ENCODE measurements at regions not wholly inside any gene's neighbourhood (a gene's known extent, or its start where the extent isn't known, plus 50 kb on each side); places are given as distances from the start of the nearest gene placed in this dataset.

DNA sequence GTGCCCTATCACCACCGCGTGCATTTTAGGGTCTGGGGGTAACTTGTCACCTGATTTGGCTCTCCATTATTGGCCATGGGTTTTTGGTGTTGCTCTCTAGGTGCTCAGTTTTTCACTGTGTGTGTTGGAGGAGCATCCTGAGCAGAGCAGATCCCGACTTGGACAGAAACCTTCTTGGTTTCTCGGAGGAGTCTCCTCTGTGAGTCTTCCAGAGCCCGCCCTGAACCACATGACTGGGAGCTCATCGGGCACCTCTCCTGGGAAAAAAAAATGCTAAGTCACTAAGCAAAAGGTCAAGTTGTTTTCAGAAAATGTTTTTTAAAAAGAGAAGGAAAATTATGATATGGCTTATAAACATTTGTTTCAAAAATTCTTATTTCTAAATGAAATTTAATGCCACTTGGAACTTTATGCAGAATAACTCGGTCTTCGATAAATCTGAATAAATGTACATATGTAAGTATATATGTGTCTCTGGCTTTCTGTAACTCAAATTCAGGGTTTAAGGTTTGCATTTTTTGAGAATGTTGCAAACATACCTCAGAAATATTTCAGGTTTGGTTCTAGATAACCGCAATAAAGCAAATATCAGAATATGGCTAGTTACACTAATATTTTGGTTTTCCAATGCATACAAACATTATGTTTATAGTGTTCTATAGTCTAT is 255.2 kb downstream of the AUH start:
- Mint-ChIP-seq H3K4me1 (ENCODE audit: low read depth) (peaks cover 46% of the 10 kb centered on the region), H3K27ac (no peak overlapping the region), H3K27me3 (ENCODE audit: low read depth) (no peaks in the 10 kb centered on the region), H3K36me3 (ENCODE audit: low read depth) (peaks cover 92% of the 10 kb centered on the region), H3K9me3 (peaks cover 29% of the 10 kb centered on the region), H3K4me3 (ENCODE audit: low read depth) (no peak overlapping the region)
- intact Hi-C loops (cut with micrococcal nuclease) = no loop called here
- DNase-seq (ENCODE audit: low spot score) = no peak

GRCh38 chr9:91111226-91111625 is 250.5 kb downstream of the AUH start:
- Mint-ChIP-seq H3K27me3 (ENCODE audit: low read depth) (no peaks in the 10 kb centered on the region), H3K27ac (no peak overlapping the region), H3K9me3 (peaks cover 40% of the 10 kb centered on the region), H3K4me3 (ENCODE audit: low read depth) (no peak overlapping the region), H3K36me3 (ENCODE audit: low read depth) (peaks cover 86% of the 10 kb centered on the region), H3K4me1 (ENCODE audit: low read depth) (peaks cover 53% of the 10 kb centered on the region)
- intact Hi-C loops (cut with micrococcal nuclease) = no loop called here
- no peak for DNase-seq (ENCODE audit: low spot score)

DNA sequence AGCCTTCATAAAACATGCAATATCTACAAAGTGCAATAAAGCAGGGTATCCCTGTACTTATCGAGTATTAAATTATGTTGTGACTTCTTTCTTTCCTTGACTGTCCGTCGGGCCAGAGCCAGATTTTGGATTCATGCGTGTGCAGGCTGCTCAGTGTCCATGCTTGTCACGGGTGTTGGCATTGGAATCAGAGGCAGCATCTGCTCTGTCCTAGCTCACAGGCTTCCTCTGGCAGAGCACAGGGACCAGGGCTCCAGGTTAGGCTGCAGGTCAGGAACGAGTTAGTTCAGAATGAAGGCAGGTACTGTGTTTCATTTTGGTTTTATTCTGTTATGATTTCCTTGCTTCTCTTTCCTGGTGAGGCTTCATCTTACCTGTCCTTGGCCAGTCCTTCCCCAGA is 249.8 kb downstream of the AUH start:
- no peak overlapping the region for H3K27ac Mint-ChIP-seq
- intact Hi-C loops (cut with micrococcal nuclease) = no loop called here
- no peak for DNase-seq (ENCODE audit: low spot score)
- no peaks in the 10 kb centered on the region for H3K27me3 Mint-ChIP-seq (ENCODE audit: low read depth)
- H3K4me1 Mint-ChIP-seq (ENCODE audit: low read depth) = peaks cover 56% of the 10 kb centered on the region
- peaks cover 40% of the 10 kb centered on the region for H3K9me3 Mint-ChIP-seq
- H3K36me3 Mint-ChIP-seq (ENCODE audit: low read depth) = peaks cover 86% of the 10 kb centered on the region
- H3K4me3 Mint-ChIP-seq (ENCODE audit: low read depth) = no peak overlapping the region

DNA sequence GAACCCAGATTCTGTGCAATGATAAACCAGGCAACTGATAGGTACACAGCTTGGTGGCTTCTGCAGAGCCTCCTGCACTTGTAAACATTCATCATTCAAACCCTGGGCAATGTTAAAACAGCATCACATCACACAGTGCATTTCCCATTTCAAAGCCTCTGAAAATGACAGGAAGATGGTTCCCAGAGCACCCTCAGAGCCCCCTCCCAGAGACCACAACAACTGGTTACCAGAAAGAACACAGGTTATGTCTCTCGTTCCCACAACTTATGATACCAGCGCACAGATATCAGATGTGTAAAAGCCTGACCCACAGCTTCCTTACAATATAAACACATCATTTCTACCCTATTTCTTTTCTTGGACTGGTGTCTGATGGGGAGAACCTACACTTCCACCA is 248.7 kb downstream of the AUH start:
- intact Hi-C loops (cut with micrococcal nuclease) = no loop called here
- H3K4me1 Mint-ChIP-seq (ENCODE audit: low read depth) = peaks cover 57% of the 10 kb centered on the region
- peak overlapping the region; percentile 35 for H3K27ac Mint-ChIP-seq
- peaks cover 84% of the 10 kb centered on the region for H3K36me3 Mint-ChIP-seq (ENCODE audit: low read depth)
- peaks cover 38% of the 10 kb centered on the region for H3K9me3 Mint-ChIP-seq
- H3K4me3 Mint-ChIP-seq (ENCODE audit: low read depth) = no peak overlapping the region
- H3K27me3 Mint-ChIP-seq (ENCODE audit: low read depth) = no peaks in the 10 kb centered on the region
- no peak for DNase-seq (ENCODE audit: low spot score)

DNA sequence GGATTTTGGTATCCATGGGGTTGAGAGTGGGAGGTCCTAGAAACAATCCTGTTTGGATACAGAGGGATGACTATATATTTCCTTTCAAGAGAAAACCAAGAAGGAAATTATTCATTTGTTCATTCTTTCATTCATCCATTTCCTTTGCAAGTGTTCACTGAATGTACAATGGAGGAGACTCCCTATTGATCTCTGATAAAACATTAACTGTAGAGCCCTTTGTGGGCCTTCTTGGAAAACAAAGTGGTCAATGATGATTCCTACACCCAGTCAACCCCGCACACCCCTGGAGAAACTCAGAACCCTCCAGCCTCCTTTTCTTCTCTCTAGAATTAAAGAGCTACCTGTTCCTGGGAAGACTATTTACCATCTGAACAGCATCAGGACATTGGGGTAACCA is 247.3 kb downstream of the AUH start:
- intact Hi-C loops (cut with micrococcal nuclease) = no loop called here
- no peak overlapping the region for H3K27ac Mint-ChIP-seq
- H3K4me1 Mint-ChIP-seq (ENCODE audit: low read depth) = peaks cover 58% of the 10 kb centered on the region

DNA sequence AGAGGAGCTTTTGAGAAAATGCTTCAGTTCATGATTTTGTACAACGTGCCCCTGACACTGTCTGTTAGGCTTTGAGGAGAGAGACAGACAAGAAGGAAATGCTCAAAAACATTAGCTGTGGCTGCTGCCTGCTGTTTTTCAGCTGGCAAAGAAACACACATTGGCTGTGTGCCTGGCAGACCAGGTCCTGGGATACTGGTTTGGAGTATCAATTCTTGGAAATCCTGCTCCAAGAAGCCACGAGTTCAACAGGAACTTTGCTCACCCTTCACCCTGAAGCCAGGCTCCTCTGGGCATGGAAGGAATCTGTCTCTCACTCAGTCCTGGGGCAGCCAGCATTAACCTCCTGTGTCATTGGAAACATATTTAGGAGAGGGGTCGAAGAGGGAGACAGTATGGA is 245.5 kb downstream of the AUH start:
- Mint-ChIP-seq H3K27me3 (ENCODE audit: low read depth) (no peaks in the 10 kb centered on the region), H3K27ac (peak overlapping the region; percentile 8), H3K9me3 (peaks cover 11% of the 10 kb centered on the region), H3K4me1 (ENCODE audit: low read depth) (peaks cover 56% of the 10 kb centered on the region), H3K4me3 (ENCODE audit: low read depth) (no peak overlapping the region), H3K36me3 (ENCODE audit: low read depth) (peaks cover 69% of the 10 kb centered on the region)
- no peak for DNase-seq (ENCODE audit: low spot score)
- intact Hi-C loops (cut with micrococcal nuclease) = no loop called here

More for the DNA sequence above, 247.3 kb downstream of the AUH start:
- no peak overlapping the region for H3K4me3 Mint-ChIP-seq (ENCODE audit: low read depth)
- H3K36me3 Mint-ChIP-seq (ENCODE audit: low read depth) = peaks cover 86% of the 10 kb centered on the region
- no peaks in the 10 kb centered on the region for H3K27me3 Mint-ChIP-seq (ENCODE audit: low read depth)
- no peak for DNase-seq (ENCODE audit: low spot score)
- peaks cover 28% of the 10 kb centered on the region for H3K9me3 Mint-ChIP-seq

DNA sequence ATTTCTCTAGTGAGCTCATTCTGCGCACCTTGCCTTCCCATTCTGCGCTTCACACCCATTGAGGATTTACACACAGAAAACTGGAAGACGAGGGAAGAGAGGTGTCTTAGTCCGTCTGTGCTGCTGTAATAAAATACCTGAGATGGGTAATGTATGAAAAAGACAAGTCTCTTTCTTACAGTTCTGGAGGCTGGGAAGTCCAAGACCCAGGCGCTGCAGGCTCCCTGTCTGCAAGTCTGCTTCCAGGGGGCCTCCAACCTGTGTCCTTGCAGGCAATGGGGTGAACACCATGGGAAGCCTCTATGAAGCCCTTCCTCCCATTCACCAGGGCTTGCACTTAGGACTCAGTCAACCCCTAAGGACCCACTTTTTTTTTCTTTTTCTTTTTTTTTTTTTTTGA is 245.0 kb downstream of the AUH start:
- Mint-ChIP-seq H3K4me3 (ENCODE audit: low read depth) (no peak overlapping the region), H3K27me3 (ENCODE audit: low read depth) (no peaks in the 10 kb centered on the region), H3K4me1 (ENCODE audit: low read depth) (peaks cover 53% of the 10 kb centered on the region), H3K27ac (no peak overlapping the region), H3K9me3 (peaks cover 11% of the 10 kb centered on the region), H3K36me3 (ENCODE audit: low read depth) (peaks cover 66% of the 10 kb centered on the region)
- intact Hi-C loops (cut with micrococcal nuclease) = no loop called here
- DNase-seq (ENCODE audit: low spot score) = no peak

- Mint-ChIP-seq H3K4me3 (ENCODE audit: low read depth) (no peak overlapping the region), H3K9me3 (peaks cover 13% of the 10 kb centered on the region), H3K4me1 (ENCODE audit: low read depth) (peaks cover 49% of the 10 kb centered on the region), H3K27me3 (ENCODE audit: low read depth) (no peaks in the 10 kb centered on the region), H3K27ac (no peak overlapping the region), H3K36me3 (ENCODE audit: low read depth) (peaks cover 66% of the 10 kb centered on the region)
- intact Hi-C loops (cut with micrococcal nuclease) = no loop called here
- no peak for DNase-seq (ENCODE audit: low spot score)
These were observed 244.2 kb downstream of the AUH start for GRCh38 chr9:91117474-91117891.

DNA sequence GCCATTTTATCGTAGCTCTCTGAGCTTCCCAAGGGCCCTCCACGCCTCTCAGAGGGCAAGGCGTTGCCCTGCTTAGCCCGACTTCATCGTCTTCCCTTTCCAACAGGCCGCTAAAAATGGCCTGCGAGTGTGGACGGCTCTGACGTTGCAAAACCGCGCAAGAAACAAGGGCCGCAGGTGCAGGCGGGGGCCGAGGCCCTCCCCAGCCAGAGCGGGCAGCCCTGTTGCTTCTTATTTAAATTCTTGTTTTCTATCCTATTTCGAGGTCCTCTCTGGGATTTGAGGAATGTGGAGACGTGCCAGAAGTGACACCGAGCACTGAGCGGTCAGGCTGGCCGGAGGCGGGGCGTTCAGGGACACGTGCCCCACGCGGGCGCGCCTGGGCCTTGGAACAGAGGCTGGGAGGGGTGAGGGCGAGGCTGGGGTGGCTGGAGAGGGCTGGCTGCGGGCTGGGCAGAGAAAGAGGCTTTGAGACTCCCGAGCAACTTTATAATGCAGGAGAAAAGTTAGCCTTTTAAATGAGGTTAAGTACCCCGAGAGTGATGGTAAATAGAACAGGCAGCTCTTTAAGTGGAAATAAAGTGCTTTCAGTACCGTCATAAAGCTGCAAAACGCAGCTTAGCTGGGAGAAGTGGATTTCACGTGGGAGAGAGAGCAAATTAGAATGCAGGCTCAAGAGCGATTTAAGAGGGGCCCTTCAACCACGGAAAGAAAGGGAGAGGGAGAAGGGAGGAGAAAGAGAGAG is 243.6 kb downstream of the AUH start:
- no peaks in the 10 kb centered on the region for H3K27me3 Mint-ChIP-seq (ENCODE audit: low read depth)
- intact Hi-C loops (cut with micrococcal nuclease) = no loop called here
- peaks cover 49% of the 10 kb centered on the region for H3K4me1 Mint-ChIP-seq (ENCODE audit: low read depth)
- no peak overlapping the region for H3K4me3 Mint-ChIP-seq (ENCODE audit: low read depth)
- H3K36me3 Mint-ChIP-seq (ENCODE audit: low read depth) = peaks cover 63% of the 10 kb centered on the region
- no peak for DNase-seq (ENCODE audit: low spot score)
- peaks cover 11% of the 10 kb centered on the region for H3K9me3 Mint-ChIP-seq
- peak overlapping the region; percentile 46 for H3K27ac Mint-ChIP-seq

GRCh38 chr9:91118704-91119025 is 243.1 kb downstream of the AUH start:
- intact Hi-C loops (cut with micrococcal nuclease) = no loop called here
- peaks cover 62% of the 10 kb centered on the region for H3K36me3 Mint-ChIP-seq (ENCODE audit: low read depth)
- H3K9me3 Mint-ChIP-seq = peaks cover 16% of the 10 kb centered on the region
- no peak overlapping the region for H3K27ac Mint-ChIP-seq
- no peak for DNase-seq (ENCODE audit: low spot score)
- no peaks in the 10 kb centered on the region for H3K27me3 Mint-ChIP-seq (ENCODE audit: low read depth)
- H3K4me1 Mint-ChIP-seq (ENCODE audit: low read depth) = peaks cover 47% of the 10 kb centered on the region
- H3K4me3 Mint-ChIP-seq (ENCODE audit: low read depth) = no peak overlapping the region

DNA sequence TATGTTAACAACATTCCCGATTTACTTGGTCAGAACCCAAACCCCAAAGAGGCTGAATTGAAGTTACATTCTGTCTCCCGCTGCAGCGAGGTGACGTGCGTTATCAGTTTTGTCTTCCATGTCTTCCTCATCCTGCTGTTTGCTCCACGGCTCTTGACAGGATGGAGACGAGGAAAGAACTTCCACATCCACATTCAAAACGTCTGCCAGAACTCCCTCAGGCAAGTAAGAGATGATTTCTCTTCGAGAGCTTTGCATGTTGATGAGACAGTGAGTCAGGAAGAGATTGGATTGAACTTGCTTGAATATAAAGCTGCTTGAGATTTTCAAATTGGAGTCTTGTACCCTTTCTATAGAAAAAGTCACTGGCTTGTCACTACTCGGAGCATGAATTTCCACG is 242.6 kb downstream of the AUH start:
- no peak overlapping the region for H3K27ac Mint-ChIP-seq
- intact Hi-C loops (cut with micrococcal nuclease) = no loop called here
- no peaks in the 10 kb centered on the region for H3K27me3 Mint-ChIP-seq (ENCODE audit: low read depth)
- no peak for DNase-seq (ENCODE audit: low spot score)
- peaks cover 20% of the 10 kb centered on the region for H3K9me3 Mint-ChIP-seq
- no peak overlapping the region for H3K4me3 Mint-ChIP-seq (ENCODE audit: low read depth)
- H3K36me3 Mint-ChIP-seq (ENCODE audit: low read depth) = peaks cover 63% of the 10 kb centered on the region
- H3K4me1 Mint-ChIP-seq (ENCODE audit: low read depth) = peaks cover 46% of the 10 kb centered on the region

- peaks cover 25% of the 10 kb centered on the region for H3K9me3 Mint-ChIP-seq
- intact Hi-C loops (cut with micrococcal nuclease) = no loop called here
- DNase-seq (ENCODE audit: low spot score) = no peak
- H3K4me3 Mint-ChIP-seq (ENCODE audit: low read depth) = no peak overlapping the region
- no peak overlapping the region for H3K27ac Mint-ChIP-seq
- H3K27me3 Mint-ChIP-seq (ENCODE audit: low read depth) = no peaks in the 10 kb centered on the region
- H3K36me3 Mint-ChIP-seq (ENCODE audit: low read depth) = peaks cover 66% of the 10 kb centered on the region
- peaks cover 44% of the 10 kb centered on the region for H3K4me1 Mint-ChIP-seq (ENCODE audit: low read depth)
These were observed 242.0 kb downstream of the AUH start for GRCh38 chr9:91119679-91120078.

GRCh38 chr9:91120200-91120599 is 241.5 kb downstream of the AUH start:
- H3K36me3 Mint-ChIP-seq (ENCODE audit: low read depth) = peaks cover 69% of the 10 kb centered on the region
- DNase-seq (ENCODE audit: low spot score) = no peak
- intact Hi-C loops (cut with micrococcal nuclease) = no loop called here
- no peak overlapping the region for H3K27ac Mint-ChIP-seq
- no peak overlapping the region for H3K4me3 Mint-ChIP-seq (ENCODE audit: low read depth)
- no peaks in the 10 kb centered on the region for H3K27me3 Mint-ChIP-seq (ENCODE audit: low read depth)
- H3K9me3 Mint-ChIP-seq = peaks cover 30% of the 10 kb centered on the region
- peaks cover 41% of the 10 kb centered on the region for H3K4me1 Mint-ChIP-seq (ENCODE audit: low read depth)

Data from activated T-helper 2 cell treated with anti-CD3 and anti-CD28 coated beads, Interferon-gamma antibody, Interleukin-2, Interleukin-4, amounts not matched to agents 10 μg/mL and 5 μg/mL and 100 μg/mL, durations not matched to agents 14 hours and 24 hours and 36 hours (primary cell).